Neural progenitor cell (in vitro differentiated cells): ENCODE measurements at regions not wholly inside any gene's neighbourhood (a gene's known extent, or its start where the extent isn't known, plus 50 kb on each side); places are given as distances from the start of the nearest gene placed in this dataset.

Source experiments
- EZH2 ChIP-seq: fragments of 200-600 bp; sonication (generic); IDR thresholded peaks from 2 replicates; pipeline ENCODE4 v1.6.1; 2017; ENCODE audit warnings: antibody characterized with exemption, mild to moderate bottlenecking, moderate library complexity
- TF ChIP-seq, protein P1 (sequence below): fragments of 200-600 bp; sonication (generic); IDR thresholded peaks from 2 replicates; pipeline ENCODE4 v1.5.1; 2017; ENCODE audit warnings: antibody characterized with exemption, mild to moderate bottlenecking

DNA sequence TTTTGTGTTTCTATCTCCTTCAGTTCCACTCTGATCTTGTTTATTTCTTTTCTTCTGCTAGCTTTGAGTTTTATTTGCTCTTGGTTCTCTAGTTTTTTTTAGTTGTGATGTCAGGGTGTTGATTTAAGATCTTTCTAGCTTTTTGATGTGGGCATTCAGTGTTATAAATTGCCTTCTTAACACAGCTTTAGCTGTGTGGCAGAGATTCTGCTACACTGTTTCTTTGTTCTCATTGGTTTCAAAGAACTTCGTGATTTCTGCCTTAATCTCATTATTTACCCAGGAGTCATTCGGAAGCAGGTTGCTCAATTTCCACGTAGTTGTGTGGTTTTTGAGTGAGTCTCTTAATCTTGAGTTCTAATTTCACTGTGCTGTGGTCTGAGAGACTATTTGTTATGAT lies 251.7 kb upstream of the HTR2A start:
- no peak for TF ChIP-seq EZH2
- TF ChIP-seq, protein P1, sequence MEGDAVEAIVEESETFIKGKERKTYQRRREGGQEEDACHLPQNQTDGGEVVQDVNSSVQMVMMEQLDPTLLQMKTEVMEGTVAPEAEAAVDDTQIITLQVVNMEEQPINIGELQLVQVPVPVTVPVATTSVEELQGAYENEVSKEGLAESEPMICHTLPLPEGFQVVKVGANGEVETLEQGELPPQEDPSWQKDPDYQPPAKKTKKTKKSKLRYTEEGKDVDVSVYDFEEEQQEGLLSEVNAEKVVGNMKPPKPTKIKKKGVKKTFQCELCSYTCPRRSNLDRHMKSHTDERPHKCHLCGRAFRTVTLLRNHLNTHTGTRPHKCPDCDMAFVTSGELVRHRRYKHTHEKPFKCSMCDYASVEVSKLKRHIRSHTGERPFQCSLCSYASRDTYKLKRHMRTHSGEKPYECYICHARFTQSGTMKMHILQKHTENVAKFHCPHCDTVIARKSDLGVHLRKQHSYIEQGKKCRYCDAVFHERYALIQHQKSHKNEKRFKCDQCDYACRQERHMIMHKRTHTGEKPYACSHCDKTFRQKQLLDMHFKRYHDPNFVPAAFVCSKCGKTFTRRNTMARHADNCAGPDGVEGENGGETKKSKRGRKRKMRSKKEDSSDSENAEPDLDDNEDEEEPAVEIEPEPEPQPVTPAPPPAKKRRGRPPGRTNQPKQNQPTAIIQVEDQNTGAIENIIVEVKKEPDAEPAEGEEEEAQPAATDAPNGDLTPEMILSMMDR, result no peak
